ENCODE measurements at regions not wholly inside any gene's neighbourhood (a gene's known extent, or its start where the extent isn't known, plus 50 kb on each side); places are given as distances from the start of the nearest gene placed in this dataset.

DNA sequence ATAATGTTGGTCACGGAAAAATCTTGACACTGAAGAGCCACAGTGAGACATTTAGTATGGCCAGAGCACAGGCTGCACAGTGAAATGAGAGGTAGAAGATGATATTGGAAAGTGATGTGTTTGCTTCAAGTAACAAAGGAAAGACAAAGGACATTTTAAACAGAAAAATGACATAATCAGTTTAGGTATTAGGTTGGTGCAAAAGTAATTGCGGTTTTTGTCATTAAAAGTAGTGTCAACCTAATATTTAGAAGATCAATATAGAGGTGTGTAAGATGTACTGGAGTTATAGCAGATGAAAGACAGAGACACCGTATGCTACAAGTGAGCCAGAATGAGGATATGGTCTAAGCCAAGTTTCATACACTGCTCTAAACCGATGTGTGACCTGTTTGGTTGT, 253.0 kb upstream of the PPFIA2 start:
- DNase-seq, result no peak
- TF ChIP-seq, protein P1, sequence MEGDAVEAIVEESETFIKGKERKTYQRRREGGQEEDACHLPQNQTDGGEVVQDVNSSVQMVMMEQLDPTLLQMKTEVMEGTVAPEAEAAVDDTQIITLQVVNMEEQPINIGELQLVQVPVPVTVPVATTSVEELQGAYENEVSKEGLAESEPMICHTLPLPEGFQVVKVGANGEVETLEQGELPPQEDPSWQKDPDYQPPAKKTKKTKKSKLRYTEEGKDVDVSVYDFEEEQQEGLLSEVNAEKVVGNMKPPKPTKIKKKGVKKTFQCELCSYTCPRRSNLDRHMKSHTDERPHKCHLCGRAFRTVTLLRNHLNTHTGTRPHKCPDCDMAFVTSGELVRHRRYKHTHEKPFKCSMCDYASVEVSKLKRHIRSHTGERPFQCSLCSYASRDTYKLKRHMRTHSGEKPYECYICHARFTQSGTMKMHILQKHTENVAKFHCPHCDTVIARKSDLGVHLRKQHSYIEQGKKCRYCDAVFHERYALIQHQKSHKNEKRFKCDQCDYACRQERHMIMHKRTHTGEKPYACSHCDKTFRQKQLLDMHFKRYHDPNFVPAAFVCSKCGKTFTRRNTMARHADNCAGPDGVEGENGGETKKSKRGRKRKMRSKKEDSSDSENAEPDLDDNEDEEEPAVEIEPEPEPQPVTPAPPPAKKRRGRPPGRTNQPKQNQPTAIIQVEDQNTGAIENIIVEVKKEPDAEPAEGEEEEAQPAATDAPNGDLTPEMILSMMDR (IDR thresholded peaks at IDR 0.05; ENCODE audit: borderline replicate concordance), result no peak
- H3K9me3 ChIP-seq (replicated peaks), result peaks cover 11% of the 10 kb centered on the region
- H3K4me3 ChIP-seq, result no peak overlapping the region
- H3K27me3 ChIP-seq (ENCODE audit: low read depth), result no peaks in the 10 kb centered on the region
- H3K4me1 ChIP-seq, result no peaks in the 10 kb centered on the region
- no peaks in the 10 kb centered on the region for H3K36me3 ChIP-seq
- H3K27ac ChIP-seq (replicated peaks), result no peak overlapping the region
- intact Hi-C loops (cut with micrococcal nuclease), result no loop called here

DNA sequence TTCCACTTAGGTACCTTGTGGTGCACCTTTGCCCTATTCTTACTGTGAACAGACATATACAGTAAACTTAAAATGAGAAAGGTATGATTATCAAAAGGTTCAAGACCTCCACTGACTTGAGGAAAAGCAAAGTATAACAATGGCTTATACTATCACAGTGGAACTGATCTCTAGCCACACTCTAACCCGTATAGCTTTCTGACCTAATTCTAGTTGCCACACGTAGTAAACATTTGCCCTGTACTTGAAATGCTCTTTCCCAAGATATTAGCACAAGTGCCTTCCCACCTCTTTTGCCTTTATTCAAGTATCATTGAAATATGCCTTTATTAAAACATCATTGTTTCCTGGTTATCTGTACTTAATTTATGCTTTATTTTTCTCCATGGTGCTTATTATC, 250.4 kb upstream of the PPFIA2 start:
- DNase-seq, result no peak
- TF ChIP-seq, protein P1 (IDR thresholded peaks at IDR 0.05; ENCODE audit: borderline replicate concordance), result no peak
- H3K4me1 ChIP-seq, result no peaks in the 10 kb centered on the region
- no peak overlapping the region for H3K4me3 ChIP-seq
- no peaks in the 10 kb centered on the region for H3K9me3 ChIP-seq (replicated peaks)
- no peaks in the 10 kb centered on the region for H3K36me3 ChIP-seq
- no peak overlapping the region for H3K27ac ChIP-seq (replicated peaks)
- intact Hi-C loops (cut with micrococcal nuclease), result no loop called here
- no peaks in the 10 kb centered on the region for H3K27me3 ChIP-seq (ENCODE audit: low read depth)

DNA sequence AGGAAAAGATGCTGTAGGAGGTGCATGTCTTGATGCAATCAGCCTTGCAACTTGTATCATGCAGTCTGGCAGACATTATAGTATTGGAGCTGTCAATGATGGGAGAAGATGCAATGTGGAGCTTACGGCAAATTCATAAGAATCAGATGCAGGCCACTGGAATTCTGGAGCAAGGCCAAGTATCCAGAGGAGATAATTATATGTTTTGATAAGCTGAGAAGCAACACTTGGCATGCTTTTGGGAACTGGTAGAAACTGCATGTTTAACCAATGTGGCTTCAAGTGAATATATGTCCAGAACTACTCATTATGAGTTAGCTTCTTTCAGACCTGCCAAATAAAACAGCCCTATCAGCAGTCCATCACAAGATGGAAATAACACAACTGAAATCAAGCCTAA, 249.1 kb upstream of the PPFIA2 start:
- H3K4me3 ChIP-seq, result no peak overlapping the region
- TF ChIP-seq, protein P1 (IDR thresholded peaks at IDR 0.05; ENCODE audit: borderline replicate concordance), result no peak
- H3K27ac ChIP-seq (replicated peaks), result no peak overlapping the region
- intact Hi-C loops (cut with micrococcal nuclease), result no loop called here
- no peaks in the 10 kb centered on the region for H3K4me1 ChIP-seq
- no peak for DNase-seq
- H3K27me3 ChIP-seq (ENCODE audit: low read depth), result no peaks in the 10 kb centered on the region
- no peaks in the 10 kb centered on the region for H3K9me3 ChIP-seq (replicated peaks)
- no peaks in the 10 kb centered on the region for H3K36me3 ChIP-seq

DNA sequence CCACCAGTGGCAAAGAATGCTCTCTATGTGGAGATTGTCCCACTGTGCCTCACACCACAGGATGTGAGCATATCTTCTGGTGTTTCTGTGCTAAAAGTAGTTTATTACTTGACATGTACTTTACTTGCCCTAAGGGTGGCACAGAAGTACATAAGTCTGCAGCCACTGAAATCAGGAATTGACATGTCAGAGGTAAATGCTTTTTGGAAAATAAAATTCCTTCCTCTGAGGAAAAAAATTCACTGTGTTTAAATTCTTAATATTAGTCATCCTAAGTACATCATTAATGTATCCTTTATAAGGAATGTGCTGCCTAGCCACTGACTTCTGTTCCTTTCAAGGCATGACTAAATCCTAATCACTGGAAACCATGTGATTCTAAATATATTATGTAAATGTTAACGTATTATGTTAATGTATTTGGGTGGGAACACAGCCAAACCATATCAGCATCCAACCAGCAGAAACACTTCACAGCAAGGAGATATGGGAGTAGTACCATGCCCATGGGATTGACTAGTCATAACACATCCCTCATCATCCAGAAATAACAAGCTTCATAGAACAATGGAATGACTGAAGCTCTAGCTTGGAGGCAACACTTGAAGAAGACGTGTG, 239.7 kb upstream of the PPFIA2 start:
- Histone ChIP-seq H3K27me3 (ENCODE audit: low read depth) (no peaks in the 10 kb centered on the region), H3K36me3 (no peaks in the 10 kb centered on the region), H3K4me1 (no peaks in the 10 kb centered on the region), H3K27ac (replicated peaks) (no peak overlapping the region), H3K4me3 (no peak overlapping the region), H3K9me3 (replicated peaks) (peaks cover 12% of the 10 kb centered on the region)
- no peak for DNase-seq
- TF ChIP-seq, protein P1 (IDR thresholded peaks at IDR 0.05; ENCODE audit: borderline replicate concordance), result no peak
- intact Hi-C loops (cut with micrococcal nuclease), result no loop called here

DNA sequence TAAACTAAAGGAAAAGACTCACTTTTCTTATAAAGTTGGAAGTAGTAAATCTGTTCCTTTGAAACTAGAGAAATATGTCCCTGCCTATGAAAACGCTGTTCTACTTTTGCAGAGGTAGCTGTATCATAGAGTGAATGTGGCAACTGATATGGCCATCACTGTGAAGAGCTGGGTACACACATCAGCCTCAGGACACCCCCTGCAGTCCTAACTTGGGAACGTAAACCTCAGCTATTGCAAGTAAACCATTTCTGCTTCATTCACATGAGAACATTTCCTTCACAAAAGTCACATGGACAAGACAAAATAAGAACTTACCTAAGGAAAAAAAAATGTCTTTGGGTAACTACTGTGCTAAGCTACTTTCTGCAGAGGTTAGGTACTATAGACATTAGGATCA, 233.3 kb upstream of the PPFIA2 start:
- H3K9me3 ChIP-seq (replicated peaks), result peaks cover 11% of the 10 kb centered on the region
- intact Hi-C loops (cut with micrococcal nuclease), result no loop called here
- no peak for DNase-seq
- H3K27ac ChIP-seq (replicated peaks), result no peak overlapping the region
- H3K36me3 ChIP-seq, result no peaks in the 10 kb centered on the region
- H3K27me3 ChIP-seq (ENCODE audit: low read depth), result no peaks in the 10 kb centered on the region
- H3K4me1 ChIP-seq, result no peaks in the 10 kb centered on the region
- H3K4me3 ChIP-seq, result no peak overlapping the region
- TF ChIP-seq, protein P1 (IDR thresholded peaks at IDR 0.05; ENCODE audit: borderline replicate concordance), result peak; percentile 33

Data from left ventricle myocardium inferior (tissue), 1 donor.